Body of pancreas (tissue), 4 donors: ENCODE measurements at regions not wholly inside any gene's neighbourhood (a gene's known extent, or its start where the extent isn't known, plus 50 kb on each side); places are given as distances from the start of the nearest gene placed in this dataset.

Experiments used
- ATAC-seq: fragments of 150-250 bp; one replicate; pipeline ENCODE4 v1.9.1; 2016
- DNase-seq, 4 donors: peaks; one replicate each; pipeline ENCODE4 v3.0.0-alpha.2; 2019
- H3K27ac ChIP-seq, 4 donors: fragments of 200-600 bp; sonication (generic); 1 replicate in 3 of 4; 2 replicates in 1 of 4; pipeline versions ENCODE4 v1.5.1 to v1.6.1; 2016 to 2019; ENCODE audit warnings: mild to moderate bottlenecking in 1 of 4, mixed read lengths in 1 of 4, moderate library complexity in 1 of 4
- H3K27me3 ChIP-seq, 2 donors: fragments of 200-600 bp; sonication (generic); one replicate each; pipeline ENCODE4 v1.6.0; 2016; ENCODE audit warnings: mild to moderate bottlenecking in 1 of 2
- H3K36me3 ChIP-seq, 2 donors: fragments of 200-600 bp; sonication (generic); replicated peaks in 1 of 2; 2 replicates each; pipeline ENCODE4 v1.5.1; 2016; ENCODE audit warnings: low read depth in 2 of 2; ENCODE audit not compliant: insufficient read depth in 1 of 2
- H3K4me1 ChIP-seq: fragments of 200-600 bp; sonication (generic); one replicate; pipeline ENCODE4 v1.6.0; 2016
- H3K4me3 ChIP-seq, 2 donors: fragments of 200-600 bp; sonication (generic); 1 replicate in 1 of 2; 2 replicates in 1 of 2; pipeline ENCODE4 v1.5.1; 2016 to 2019
- H3K9me3 ChIP-seq, 3 donors: fragments of 200-600 bp; sonication (generic); 1 replicate in 2 of 3; 2 replicates in 1 of 3; pipeline ENCODE4 v1.5.1; 2016
- CTCF ChIP-seq, 7 experiments: fragments of 450-650 bp in 4 of 7; fragments of 200-600 bp in 3 of 7; sonication (generic) in 3 of 7; IDR thresholded peaks; one replicate each; pipeline ENCODE4 v1.5.1; 2016 to 2019; ENCODE audit warnings: antibody characterized with exemption in 7 of 7
- POLR2A ChIP-seq, 3 donors: fragments of 450-650 bp; IDR thresholded peaks; one replicate each; pipeline ENCODE4 v1.6.1; 2016; ENCODE audit warnings: antibody characterized with exemption in 3 of 3, mild to moderate bottlenecking in 2 of 3
- WGBS, 2 donors: methylation state at CpG; one replicate each; pipeline ENCODE4 v1.1.5; 2017; 5-methylcytosine and 5-hydroxymethylcytosine counted together
- intact Hi-C: fragments of 100-400 bp; cut with DNase I; formaldehyde crosslinking; loops from one replicate; pipeline ENCODE4 v1.15.1; 2023

GRCh38 chr7:41421056-41421455 is 281.8 kb downstream of the INHBA start:
- no peaks in the 10 kb centered on the region for H3K27me3 ChIP-seq
- TF ChIP-seq POLR2A (IDR thresholded peaks at IDR 0.05): no peak
- TF ChIP-seq CTCF (IDR thresholded peaks at IDR 0.05): no peak
- no peaks in the 10 kb centered on the region for H3K4me1 ChIP-seq
- DNase-seq (no peak), ATAC-seq (no peak)
- no peak overlapping the region for H3K27ac ChIP-seq
- H3K36me3 ChIP-seq: no peaks in the 10 kb centered on the region
- H3K4me3 ChIP-seq: no peak overlapping the region
- WGBS, 2 donors: 59 to 75% methylated on average over 3 of the region's 3 CpGs
- no peaks in the 10 kb centered on the region for H3K9me3 ChIP-seq
- intact Hi-C loops: no loop called here

GRCh38 chr7:41420421-41420820 is 282.5 kb downstream of the INHBA start:
- intact Hi-C loops: no loop called here
- Histone ChIP-seq H3K4me3 (no peak overlapping the region), H3K4me1 (no peaks in the 10 kb centered on the region), H3K9me3 (no peaks in the 10 kb centered on the region), H3K27ac (no peak overlapping the region), H3K27me3 (no peaks in the 10 kb centered on the region), H3K36me3 (no peaks in the 10 kb centered on the region)
- no peak for ATAC-seq
- no peak for TF ChIP-seq CTCF (IDR thresholded peaks at IDR 0.05)
- TF ChIP-seq POLR2A (IDR thresholded peaks at IDR 0.05): no peak
- DNase-seq: no peak
- WGBS, 2 donors: 79 to 90% methylated on average over 3 of the region's 3 CpGs

GRCh38 chr7:41418337-41418736 is 284.6 kb downstream of the INHBA start:
- Histone ChIP-seq H3K4me1 (no peaks in the 10 kb centered on the region), H3K9me3 (no peaks in the 10 kb centered on the region), H3K27ac (no peak overlapping the region), H3K27me3 (no peaks in the 10 kb centered on the region), H3K4me3 (no peak overlapping the region), H3K36me3 (no peaks in the 10 kb centered on the region)
- ATAC-seq (no peak), DNase-seq (no peak)
- WGBS, 2 donors: 36 to 39% methylated on average over 3 of the region's 3 CpGs
- intact Hi-C loops: no loop called here
- TF ChIP-seq POLR2A (IDR thresholded peaks at IDR 0.05) (no peak), CTCF (IDR thresholded peaks at IDR 0.05) (no peak)

- WGBS, 2 donors: 55% methylated on average over 3 of the region's 3 CpGs
- ATAC-seq: no peak
- H3K27me3 ChIP-seq: no peaks in the 10 kb centered on the region
- no peak overlapping the region for H3K4me3 ChIP-seq
- H3K4me1 ChIP-seq: no peaks in the 10 kb centered on the region
- no peaks in the 10 kb centered on the region for H3K9me3 ChIP-seq
- DNase-seq: no peak
- H3K27ac ChIP-seq: no peak overlapping the region
- H3K36me3 ChIP-seq: no peaks in the 10 kb centered on the region
- TF ChIP-seq CTCF (IDR thresholded peaks at IDR 0.05): no peak
- TF ChIP-seq POLR2A (IDR thresholded peaks at IDR 0.05): no peak
- intact Hi-C loops: no loop called here
Observed at GRCh38 chr7:41416208-41416595, 286.7 kb downstream of the INHBA start.

- no peaks in the 10 kb centered on the region for H3K36me3 ChIP-seq
- no peaks in the 10 kb centered on the region for H3K4me1 ChIP-seq
- ATAC-seq: no peak
- H3K27ac ChIP-seq: no peak overlapping the region
- H3K4me3 ChIP-seq: no peak overlapping the region
- WGBS, 2 donors: 70 to 75% methylated on average over 5 of the region's 5 CpGs
- no peak for DNase-seq
- no peaks in the 10 kb centered on the region for H3K9me3 ChIP-seq
- TF ChIP-seq CTCF (IDR thresholded peaks at IDR 0.05): no peak
- no peak for TF ChIP-seq POLR2A (IDR thresholded peaks at IDR 0.05)
- no peaks in the 10 kb centered on the region for H3K27me3 ChIP-seq
- intact Hi-C loops: no loop called here
Observed at GRCh38 chr7:41415471-41416207, 287.3 kb downstream of the INHBA start.
